GM21515 (cell line): ENCODE measurements at regions not wholly inside any gene's neighbourhood (a gene's known extent, or its start where the extent isn't known, plus 50 kb on each side); places are given as distances from the start of the nearest gene placed in this dataset.
"Not testable (repeated sequence)": the region's sequence is repeated elsewhere in the genome, so short reads cannot be mapped to it uniquely, and the experiment has no call there.

Source experiments
- ATAC-seq: cut with Tn5 transposase; IDR thresholded peaks from one replicate; pipeline ENCODE4 v1.9.1; 2021; ENCODE audit not compliant: unreplicated experiment

DNA sequence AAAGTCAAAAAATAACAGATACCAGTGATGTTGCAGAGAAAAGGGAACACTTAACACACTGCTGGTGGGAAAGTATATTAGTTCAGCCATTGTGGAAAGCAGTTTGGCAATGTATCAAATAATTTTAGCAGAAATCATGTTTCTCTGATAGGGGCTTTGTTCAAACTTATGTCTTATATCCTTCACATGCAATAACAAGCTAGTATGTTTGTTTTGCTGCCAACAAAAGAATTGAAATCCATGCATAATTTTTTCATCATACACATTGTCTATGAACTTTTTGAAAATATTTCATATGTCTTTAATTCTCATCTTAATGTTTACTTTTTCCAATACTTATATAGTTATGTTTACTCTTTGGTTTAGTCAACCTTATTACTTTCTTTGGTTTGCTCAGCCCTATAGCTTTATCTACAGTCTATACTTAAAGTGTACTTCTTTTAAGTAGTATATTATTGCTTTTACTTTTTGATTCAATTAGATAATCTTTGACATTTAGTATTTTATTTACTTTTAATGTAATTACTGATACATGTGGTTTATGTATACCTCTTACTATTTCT lies 639.6 kb upstream of the CBLB start:
- no peak for ATAC-seq

GRCh38 chr3:106510206-106510605 lies 641.4 kb upstream of the CBLB start:
- no peak for ATAC-seq

GRCh38 chr3:106512846-106513245 lies 644.0 kb upstream of the CBLB start:
- ATAC-seq = no peak

DNA sequence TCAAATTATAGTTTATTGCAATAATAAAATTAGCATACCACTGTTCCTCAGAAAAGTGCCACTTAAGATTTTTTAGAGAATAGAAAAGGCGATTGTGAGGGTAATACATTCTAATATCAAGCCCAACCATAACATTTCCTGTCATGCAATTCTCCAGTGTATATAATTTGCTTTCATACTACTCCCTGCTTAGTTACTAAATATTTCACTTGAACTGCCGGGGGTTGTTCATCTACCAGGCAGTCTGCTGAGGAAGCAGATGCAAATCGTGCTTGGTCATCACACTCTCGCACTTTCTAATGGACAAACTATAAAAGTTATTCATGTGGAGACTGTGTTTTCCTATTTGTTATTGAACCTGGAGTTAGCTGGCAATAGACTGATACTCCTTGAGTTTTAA lies 645.6 kb upstream of the CBLB start:
- no peak for ATAC-seq

GRCh38 chr3:106518516-106518915 lies 649.7 kb upstream of the CBLB start:
- no peak for ATAC-seq

DNA sequence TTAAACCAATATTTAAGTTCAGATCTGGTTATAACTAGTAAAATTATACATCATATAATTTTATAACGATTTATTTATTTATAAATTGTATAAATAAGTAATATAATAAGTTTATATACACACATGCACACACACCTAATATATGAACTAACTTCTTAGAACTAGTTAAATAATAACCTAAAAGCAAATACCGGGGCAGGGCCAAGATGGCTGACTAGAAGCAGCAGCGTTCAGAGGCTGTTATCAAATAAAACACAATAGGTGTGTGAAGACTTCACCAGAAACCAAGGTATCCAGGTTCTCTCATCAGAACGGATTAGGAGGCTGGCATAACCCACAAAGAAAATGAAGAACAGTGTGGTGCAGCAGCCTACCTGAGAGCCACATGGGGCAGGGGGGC lies 653.6 kb upstream of the CBLB start:
- no peak for ATAC-seq

DNA sequence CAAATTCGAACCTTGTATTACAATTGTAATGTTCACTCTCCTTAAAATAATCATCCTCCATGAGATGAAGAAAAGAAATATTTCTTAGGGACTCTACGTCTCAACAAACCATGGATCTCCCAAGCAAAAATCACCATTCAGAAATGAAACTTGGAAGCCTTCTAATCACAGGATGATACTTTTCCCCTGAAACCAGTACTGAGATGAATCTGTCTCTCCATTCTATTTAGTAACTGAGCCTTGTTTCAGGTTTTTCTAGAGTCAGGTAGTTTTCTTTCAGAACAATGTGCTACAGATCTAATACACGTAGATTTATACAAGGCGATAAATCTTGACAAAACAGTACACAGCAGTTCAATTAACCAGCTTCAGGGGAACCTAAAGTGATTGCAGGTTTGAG lies 660.1 kb upstream of the CBLB start:
- ATAC-seq = no peak

DNA sequence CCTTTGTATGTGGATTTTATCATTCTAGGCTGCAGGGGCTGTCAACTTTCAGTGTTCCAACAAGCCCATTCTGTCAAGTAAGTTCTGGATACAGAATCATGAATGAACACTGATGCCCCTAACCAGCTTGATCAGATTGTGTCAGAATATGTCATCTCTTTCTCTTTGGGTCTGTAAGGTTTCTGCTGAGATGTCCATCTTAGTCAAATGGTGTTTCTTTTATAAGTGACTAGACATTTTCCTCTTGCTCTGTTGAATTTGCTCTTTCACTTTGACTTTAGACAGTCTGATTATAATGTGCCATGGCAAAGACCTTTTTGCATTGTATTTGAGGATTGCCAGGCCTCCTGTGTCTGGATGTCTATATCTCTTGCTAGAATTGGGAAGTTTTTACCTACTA lies 660.9 kb upstream of the CBLB start:
- ATAC-seq = no peak

GRCh38 chr3:106530367-106530766 lies 661.6 kb upstream of the CBLB start:
- ATAC-seq = no peak

DNA sequence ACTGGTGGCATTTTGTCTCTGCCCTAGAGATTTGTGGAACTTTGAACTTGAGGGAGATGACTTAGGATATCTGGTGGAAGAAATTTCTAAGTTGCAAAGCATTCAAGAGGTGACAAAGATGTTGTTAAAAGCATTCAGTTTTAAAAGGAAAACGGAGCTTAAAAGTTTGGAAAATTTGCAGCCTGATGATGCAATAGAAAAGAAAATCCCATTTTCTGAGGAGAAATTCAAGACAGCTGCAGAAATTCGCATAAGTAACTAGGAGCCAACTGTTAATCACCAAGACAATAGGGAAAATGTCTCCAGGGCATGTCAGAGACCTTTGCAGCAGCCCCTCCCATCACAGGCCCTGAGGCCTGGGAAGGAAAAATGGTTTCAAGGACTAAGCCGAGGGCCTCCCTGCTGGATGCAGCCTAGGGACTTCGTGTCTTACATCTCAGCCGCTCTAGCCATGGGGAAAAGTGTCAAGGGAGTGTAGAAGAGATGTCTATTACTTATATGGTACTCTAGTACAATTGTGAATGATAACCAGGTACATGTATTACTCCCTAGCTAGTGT lies 663.0 kb upstream of the CBLB start:
- ATAC-seq = not testable (repeated sequence)

DNA sequence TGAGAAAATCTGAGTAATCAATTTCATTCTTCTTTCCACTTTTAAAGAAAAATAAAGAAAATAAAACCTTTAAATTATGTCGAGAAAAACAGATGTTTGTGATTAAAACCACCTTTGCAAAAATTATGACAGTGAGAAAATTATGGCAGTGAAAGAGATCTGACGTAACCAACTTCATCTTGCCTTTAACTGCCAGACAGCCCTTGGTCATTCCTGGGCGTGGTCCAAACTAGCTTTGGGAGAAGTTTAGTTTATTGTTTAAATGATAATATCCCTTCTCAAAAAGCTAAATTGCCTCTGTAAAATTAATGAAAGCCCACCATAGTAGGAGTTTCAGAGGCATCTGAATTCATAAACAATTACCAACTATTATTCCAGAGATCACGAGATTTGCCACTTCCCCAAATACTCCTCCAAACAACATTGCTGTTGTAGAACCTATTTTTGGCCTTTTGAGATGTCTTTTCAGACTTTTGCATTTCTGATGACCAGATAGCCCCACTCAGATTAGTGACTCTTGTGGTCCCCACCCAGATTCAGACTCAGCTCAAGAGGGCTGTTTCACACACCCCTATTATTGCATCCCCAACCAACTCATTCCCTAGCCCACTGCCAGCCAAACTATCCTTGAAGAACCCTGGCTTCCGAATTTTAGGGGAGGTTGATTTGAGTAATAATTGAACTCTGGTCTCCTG lies 664.4 kb upstream of the CBLB start:
- ATAC-seq = no peak

DNA sequence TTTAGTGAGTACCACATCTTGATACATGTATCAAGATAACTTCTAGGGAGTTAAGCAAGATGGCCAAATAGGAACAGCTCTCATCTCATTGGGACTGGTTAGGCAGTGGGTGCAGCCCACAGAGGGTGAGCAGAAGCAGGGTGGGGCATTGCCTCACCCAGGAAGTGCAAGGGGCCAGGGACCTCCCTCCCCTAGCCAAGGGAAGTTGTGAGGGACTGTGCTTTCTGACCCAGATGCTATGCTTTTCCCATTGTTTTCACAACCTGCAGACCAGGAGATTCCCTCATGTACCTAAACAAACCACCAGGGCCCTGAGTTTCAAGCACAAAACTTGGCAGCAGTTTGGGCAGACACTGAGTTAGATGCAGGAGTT lies 665.0 kb upstream of the CBLB start:
- ATAC-seq = no peak

DNA sequence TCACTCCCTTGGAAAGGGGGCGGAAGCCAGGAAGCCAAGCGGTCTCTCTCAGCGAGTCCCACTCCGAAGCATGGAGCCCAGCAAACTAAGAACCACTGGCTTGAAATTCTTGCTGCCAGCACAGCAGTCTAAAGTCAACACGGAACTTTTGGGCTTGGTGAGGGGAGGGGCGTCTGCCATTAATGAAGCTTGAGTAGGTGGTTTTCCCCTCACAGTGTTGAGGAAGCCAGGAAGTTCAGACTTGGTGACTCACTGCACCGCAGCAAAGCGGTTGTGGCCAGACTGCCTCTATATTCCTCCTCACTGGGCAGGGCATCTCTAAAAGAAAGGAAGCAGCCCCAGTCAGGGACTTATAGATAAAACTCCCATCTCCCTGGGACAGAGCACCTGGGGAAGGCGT lies 665.4 kb upstream of the CBLB start:
- ATAC-seq = no peak

- no peak for ATAC-seq
These were observed 671.9 kb upstream of the CBLB start for GRCh38 chr3:106540743-106541142.

DNA sequence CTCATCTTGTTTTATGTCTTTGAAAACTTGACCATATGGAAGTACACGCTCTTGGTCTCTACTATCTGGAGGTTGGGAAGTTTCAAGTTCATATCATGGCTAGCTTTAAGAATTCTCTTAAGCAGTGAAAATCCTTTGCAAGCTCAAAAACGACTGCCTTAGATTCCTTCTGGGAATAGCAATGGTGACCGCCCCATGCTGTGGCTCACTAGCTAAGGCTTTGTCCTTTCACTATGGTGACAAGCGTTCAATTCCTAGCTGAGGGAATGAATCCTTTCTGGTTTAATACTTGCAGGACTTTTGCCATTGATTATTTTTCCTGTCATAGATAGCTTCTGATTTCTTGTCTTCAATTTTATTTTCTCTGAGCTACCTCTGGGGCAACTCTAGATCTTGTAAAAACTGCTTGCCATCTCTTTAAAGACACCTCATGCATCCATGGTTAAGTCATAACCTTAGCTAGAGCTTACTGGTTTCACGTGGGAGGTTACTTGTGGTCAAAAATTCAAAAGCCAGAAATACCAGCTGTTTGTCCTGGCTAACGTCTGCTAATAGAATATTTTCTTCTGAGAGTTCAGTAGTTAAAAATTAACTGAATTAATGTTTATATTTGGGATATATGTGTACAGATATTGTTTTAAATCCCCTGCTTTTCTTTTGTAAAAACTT lies 673.4 kb upstream of the CBLB start:
- ATAC-seq = no peak

DNA sequence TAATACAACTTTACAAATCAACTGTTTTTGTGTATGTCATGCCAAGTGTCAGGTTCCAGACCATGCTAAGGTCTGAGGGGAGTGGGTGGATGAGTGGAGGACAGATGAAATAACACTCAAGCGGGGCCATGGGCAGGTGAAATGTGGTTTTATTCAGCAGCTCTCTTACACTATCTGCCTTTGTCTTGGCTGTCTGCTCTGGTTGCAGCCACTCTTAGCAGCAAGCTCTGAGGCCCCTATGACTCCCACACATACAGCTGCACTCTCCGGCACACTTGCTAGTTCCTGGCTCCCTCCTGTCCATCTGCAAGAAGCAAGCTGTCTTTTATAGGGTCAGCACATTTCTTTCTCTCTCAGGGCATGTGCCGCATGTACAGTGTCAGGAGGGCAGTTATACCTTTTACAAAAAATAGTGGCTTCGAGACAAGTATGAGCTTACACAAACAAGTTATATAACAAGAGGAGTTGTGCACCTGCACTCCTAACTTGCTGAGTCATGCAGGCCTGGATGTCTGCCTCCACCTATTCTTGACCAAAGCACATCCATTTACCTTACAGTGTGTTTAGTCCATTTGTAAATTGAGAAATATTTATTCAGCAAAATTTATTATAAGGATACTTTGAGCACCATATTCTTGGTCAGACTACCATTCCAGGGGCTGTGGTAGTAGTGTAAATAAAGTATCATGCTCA lies 683.7 kb upstream of the CBLB start:
- ATAC-seq = no peak

GRCh38 chr3:106560451-106560966 lies 691.7 kb upstream of the CBLB start:
- no peak for ATAC-seq

- ATAC-seq = peak; percentile 91
These were observed 697.5 kb upstream of the CBLB start for GRCh38 chr3:106566277-106566676.

- ATAC-seq = no peak
These were observed 701.6 kb upstream of the CBLB start for GRCh38 chr3:106570426-106570825.

- no peak for ATAC-seq
These were observed 704.8 kb upstream of the CBLB start for GRCh38 chr3:106573605-106574004.

- ATAC-seq = no peak
These were observed 706.2 kb upstream of the CBLB start for GRCh38 chr3:106575029-106575428.

DNA sequence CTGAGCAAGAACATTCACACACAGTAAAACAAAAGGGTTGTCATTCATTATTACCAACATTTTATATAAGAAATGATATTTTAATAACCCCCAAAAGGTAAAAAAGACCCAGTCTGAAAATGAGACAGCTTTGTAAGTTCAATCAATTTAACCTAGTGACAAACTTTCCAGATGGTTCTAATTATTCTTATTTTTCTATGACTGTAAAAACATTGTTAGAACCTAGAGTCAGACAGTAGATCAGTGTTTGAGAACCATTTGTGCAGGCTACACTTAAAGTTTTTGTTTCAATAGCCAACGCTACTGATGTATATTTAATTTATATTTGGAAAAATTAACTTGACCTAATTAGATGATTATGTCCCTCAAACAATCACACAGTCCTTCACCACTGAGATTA lies 708.4 kb upstream of the CBLB start:
- ATAC-seq = no peak
